ENCODE measurements at regions not wholly inside any gene's neighbourhood (a gene's known extent, or its start where the extent isn't known, plus 50 kb on each side); places are given as distances from the start of the nearest gene placed in this dataset.

- no peak for DNase-seq (ENCODE audit: low read depth in 2 of 2)
Observed at GRCh38 chr4:156185514-156186055, 231.9 kb upstream of the CTSO start.

GRCh38 chr4:156182269-156182668 is 228.6 kb upstream of the CTSO start:
- no peak for DNase-seq (ENCODE audit: low read depth in 2 of 2)

GRCh38 chr4:156177941-156178340 is 224.3 kb upstream of the CTSO start:
- DNase-seq (ENCODE audit: low read depth in 2 of 2) = no peak

GRCh38 chr4:156176896-156177295 is 223.2 kb upstream of the CTSO start:
- no peak for DNase-seq (ENCODE audit: low read depth in 2 of 2)

GRCh38 chr4:156173937-156174336 is 220.3 kb upstream of the CTSO start:
- DNase-seq (ENCODE audit: low read depth in 2 of 2) = no peak

GRCh38 chr4:156173486-156173885 is 219.8 kb upstream of the CTSO start:
- DNase-seq (ENCODE audit: low read depth in 2 of 2) = no peak

GRCh38 chr4:156169861-156170260 is 216.2 kb upstream of the CTSO start:
- peak in 1 of 2 donors; percentile 10 for DNase-seq (ENCODE audit: low read depth in 2 of 2)

GRCh38 chr4:156169011-156169410 is 215.3 kb upstream of the CTSO start:
- DNase-seq (ENCODE audit: low read depth in 2 of 2) = peak; percentile 23 to 29

- no peak for DNase-seq (ENCODE audit: low read depth in 2 of 2)
Observed at GRCh38 chr4:156168288-156168687, 214.6 kb upstream of the CTSO start.

GRCh38 chr4:156158747-156159146 is 205.1 kb upstream of the CTSO start:
- no peak for DNase-seq (ENCODE audit: low read depth in 2 of 2)

GRCh38 chr4:156154978-156155377 is 201.3 kb upstream of the CTSO start:
- no peak for DNase-seq (ENCODE audit: low read depth in 2 of 2)

GRCh38 chr4:156146571-156146970 is 192.9 kb upstream of the CTSO start:
- DNase-seq (ENCODE audit: low read depth in 2 of 2) = no peak

- DNase-seq (ENCODE audit: low read depth in 2 of 2) = no peak
Observed at GRCh38 chr4:156144961-156145360, 191.3 kb upstream of the CTSO start.

- no peak for DNase-seq (ENCODE audit: low read depth in 2 of 2)
Observed at GRCh38 chr4:156138781-156139280, 185.2 kb upstream of the CTSO start.

- DNase-seq (ENCODE audit: low read depth in 2 of 2) = no peak
Observed at GRCh38 chr4:156137679-156138473, 184.2 kb upstream of the CTSO start.

- DNase-seq (ENCODE audit: low read depth in 2 of 2) = no peak
Observed at GRCh38 chr4:156132196-156132595, 178.5 kb upstream of the CTSO start.

GRCh38 chr4:156128616-156129015 is 174.9 kb upstream of the CTSO start:
- DNase-seq (ENCODE audit: low read depth in 2 of 2) = no peak

GRCh38 chr4:156118507-156119220 is 165.0 kb upstream of the CTSO start:
- no peak for DNase-seq (ENCODE audit: low read depth in 2 of 2)

- no peak for DNase-seq (ENCODE audit: low read depth in 2 of 2)
Observed at GRCh38 chr4:156117743-156118142, 164.1 kb upstream of the CTSO start.

- DNase-seq (ENCODE audit: low read depth in 2 of 2) = no peak
Observed at GRCh38 chr4:156116991-156117390, 163.3 kb upstream of the CTSO start.

- no peak for DNase-seq (ENCODE audit: low read depth in 2 of 2)
Observed at GRCh38 chr4:156113138-156113765, 159.6 kb upstream of the CTSO start.

GRCh38 chr4:156111686-156112085 is 158.0 kb upstream of the CTSO start:
- DNase-seq (ENCODE audit: low read depth in 2 of 2) = no peak

Measured in lung microvascular endothelial cell (primary cell).